HL-60 (cell line): ENCODE measurements at regions not wholly inside any gene's neighbourhood (a gene's known extent, or its start where the extent isn't known, plus 50 kb on each side); places are given as distances from the start of the nearest gene placed in this dataset.

ENCODE experiments used
- CTCF ChIP-seq: IDR thresholded peaks from one replicate; pipeline ENCODE4 v1.5.1; 2011; ENCODE audit warnings: low read length, control low read depth, inconsistent platforms; ENCODE audit not compliant: insufficient read depth
- POLR2AphosphoS5 ChIP-seq: IDR thresholded peaks from 2 replicates; pipeline ENCODE4 v1.6.1; 2012; ENCODE audit warnings: low read depth
- REST ChIP-seq: IDR thresholded peaks from 2 replicates; pipeline ENCODE4 v1.6.1; 2012; ENCODE audit warnings: low read depth; ENCODE audit not compliant: insufficient replicate concordance

GRCh38 chr6:26158581-26159356 is 71.5 kb downstream of the HFE start:
- TF ChIP-seq CTCF = no peak
- TF ChIP-seq REST = no peak
- TF ChIP-seq POLR2AphosphoS5 = no peak; the same call in 1 of the 2 replicates
